ENCODE measurements at regions not wholly inside any gene's neighbourhood (a gene's known extent, or its start where the extent isn't known, plus 50 kb on each side); places are given as distances from the start of the nearest gene placed in this dataset.

- TF ChIP-seq CTCF (IDR thresholded peaks at IDR 0.05; ENCODE audit: insufficient read depth, low read length) = no peak
- TF ChIP-seq POLR2AphosphoS5 (IDR thresholded peaks at IDR 0.05; ENCODE audit: low read depth) = no peak
- TF ChIP-seq REST (IDR thresholded peaks at IDR 0.05; ENCODE audit: insufficient replicate concordance, low read depth) = no peak
Observed at GRCh38 chr19:28514166-28514565, 698.8 kb downstream of the UQCRFS1 start.
